SK-N-MC (cell line): ENCODE measurements at regions not wholly inside any gene's neighbourhood (a gene's known extent, or its start where the extent isn't known, plus 50 kb on each side); places are given as distances from the start of the nearest gene placed in this dataset.

Source experiments
- EZH2 ChIP-seq: fragments of 200-600 bp; sonication (generic); IDR thresholded peaks from one replicate; pipeline ENCODE4 v1.6.1; 2017; ENCODE audit warnings: antibody characterized with exemption
- POLR2AphosphoS5 ChIP-seq: IDR thresholded peaks from 2 replicates; pipeline ENCODE4 v1.6.1; 2012; ENCODE audit warnings: mild to moderate bottlenecking, low read depth, low read length, borderline replicate concordance

DNA sequence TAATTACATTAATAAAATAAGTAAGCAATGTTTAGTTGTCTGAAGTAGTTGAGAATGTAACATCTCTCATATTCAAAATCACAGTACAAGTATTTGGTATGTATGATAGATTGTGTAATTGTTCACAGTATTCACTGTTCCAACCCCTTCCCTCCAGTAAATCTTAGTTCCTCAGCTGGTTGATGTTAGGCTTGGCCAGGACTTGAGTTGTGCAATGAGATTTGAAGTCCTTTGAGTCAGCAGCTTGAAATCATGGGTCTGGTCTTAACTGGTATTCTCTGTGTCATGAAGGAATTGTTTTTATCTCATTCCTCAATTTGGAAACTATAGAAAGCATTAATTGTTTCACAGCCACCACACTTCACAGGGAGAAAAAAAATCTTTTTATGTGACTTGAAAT lies 477.1 kb downstream of the FSCB start:
- TF ChIP-seq POLR2AphosphoS5 (no peak), EZH2 (no peak)
